Spinal cord (tissue), 9 donors: ENCODE measurements at regions not wholly inside any gene's neighbourhood (a gene's known extent, or its start where the extent isn't known, plus 50 kb on each side); places are given as distances from the start of the nearest gene placed in this dataset.

Experiments used
- DNase-seq, 6 donors: peaks; one replicate each; pipeline versions ENCODE4 v3.0.0 to v3.0.0-alpha.2; 2013 to 2015; ENCODE audit warnings: low spot score in 6 of 6, low read depth in 4 of 6
- H3K27ac ChIP-seq: one replicate; pipeline ENCODE4 v1.5.1; 2013; ENCODE audit warnings: low read depth, low read length, control low read depth
- H3K27me3 ChIP-seq: one replicate; pipeline ENCODE4 v1.6.1; 2013; ENCODE audit warnings: low read length; ENCODE audit not compliant: control insufficient read depth, insufficient read depth
- H3K36me3 ChIP-seq: one replicate; pipeline ENCODE4 v1.6.1; 2013; ENCODE audit warnings: low read length; ENCODE audit not compliant: control insufficient read depth, insufficient read depth
- H3K4me1 ChIP-seq: one replicate; pipeline ENCODE4 v1.6.1; 2013; ENCODE audit warnings: low read length; ENCODE audit not compliant: control insufficient read depth, insufficient read depth
- H3K4me3 ChIP-seq: one replicate; pipeline ENCODE4 v1.5.1; 2013; ENCODE audit warnings: low read depth, low read length, control low read depth
- H3K9me3 ChIP-seq: one replicate; pipeline ENCODE4 v1.6.1; 2013; ENCODE audit warnings: low read length; ENCODE audit not compliant: control insufficient read depth, insufficient read depth
- WGBS: methylation state at CpG from one replicate; pipeline ENCODE4 v1.1.5; 2013; ENCODE audit warnings: missing lambda C conversion rate; ENCODE audit not compliant: insufficient coverage; 5-methylcytosine and 5-hydroxymethylcytosine counted together
- donor health status: healthy.

DNA sequence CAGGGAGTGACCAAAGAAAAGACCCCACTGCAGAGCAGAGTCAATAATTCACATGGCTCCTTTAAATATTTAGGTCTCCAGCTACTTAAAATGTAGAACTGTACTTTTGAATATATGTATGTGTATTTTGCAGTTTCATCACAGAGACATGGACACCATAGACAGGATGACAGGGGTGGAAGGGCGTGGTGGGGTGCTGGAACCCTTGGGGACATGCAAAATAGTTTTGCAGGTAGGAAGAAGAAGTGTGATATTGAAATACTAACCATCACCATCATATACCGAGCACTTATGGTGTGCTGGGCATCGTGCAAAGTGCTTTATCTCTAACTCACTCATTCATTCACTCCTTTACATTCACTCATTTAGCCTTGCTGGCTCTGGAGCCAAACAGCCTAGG is 72.5 kb upstream of the IGSF21 start:
- H3K4me3 ChIP-seq, result no peak overlapping the region
- H3K9me3 ChIP-seq, result no peaks in the 10 kb centered on the region
- 85% methylated on average over 2 of the region's 3 CpGs for WGBS
- no peak for DNase-seq
- peaks cover 4% of the 10 kb centered on the region for H3K4me1 ChIP-seq
- H3K27ac ChIP-seq, result no peak overlapping the region
- no peaks in the 10 kb centered on the region for H3K27me3 ChIP-seq
- H3K36me3 ChIP-seq, result no peaks in the 10 kb centered on the region

DNA sequence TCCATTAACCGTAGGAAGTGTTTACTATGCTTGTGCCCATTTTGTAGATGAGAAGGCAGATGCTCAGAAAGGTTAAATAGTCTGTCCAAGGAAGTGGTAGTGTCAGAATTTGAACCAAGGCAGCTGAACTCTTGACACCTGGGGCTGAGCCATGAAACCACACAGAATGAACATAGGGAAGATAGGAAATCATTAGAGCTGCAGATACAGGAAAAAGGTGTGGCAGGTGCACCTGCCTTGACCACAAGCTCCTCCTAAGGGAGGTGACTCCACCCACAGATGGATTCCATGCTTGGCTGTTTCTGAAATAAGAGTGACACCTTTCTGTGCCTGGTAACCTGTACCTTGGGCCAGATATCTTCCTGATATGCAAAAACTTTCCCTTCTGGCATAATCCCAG is 69.9 kb upstream of the IGSF21 start:
- no peak for DNase-seq
- Histone ChIP-seq H3K27ac (no peak overlapping the region), H3K36me3 (no peaks in the 10 kb centered on the region), H3K9me3 (no peaks in the 10 kb centered on the region), H3K4me3 (no peak overlapping the region), H3K27me3 (no peaks in the 10 kb centered on the region), H3K4me1 (peaks cover under 1% of the 10 kb centered on the region)
- WGBS, result 100% methylated on average over 1 of the region's 1 CpG

DNA sequence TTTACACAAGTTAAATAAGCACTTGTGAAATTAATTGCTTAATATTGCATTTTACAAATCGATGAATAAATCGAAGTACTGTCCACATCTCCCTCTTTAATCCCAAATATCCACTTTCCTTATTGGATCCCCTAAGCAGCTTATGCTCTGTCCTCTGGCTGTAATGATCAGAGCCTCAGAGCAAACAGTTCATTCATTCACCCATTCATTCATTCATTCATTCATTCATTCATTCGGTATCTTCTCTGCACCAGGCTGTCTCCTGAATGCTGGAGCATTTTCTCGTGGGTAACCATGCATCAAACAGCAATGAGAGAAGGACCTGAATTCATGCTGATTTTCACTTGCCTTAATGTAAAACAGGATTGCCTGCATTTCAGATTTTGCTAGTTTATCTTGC is 69.5 kb upstream of the IGSF21 start:
- no peaks in the 10 kb centered on the region for H3K36me3 ChIP-seq
- 87% methylated on average over 4 of the region's 4 CpGs for WGBS

DNA sequence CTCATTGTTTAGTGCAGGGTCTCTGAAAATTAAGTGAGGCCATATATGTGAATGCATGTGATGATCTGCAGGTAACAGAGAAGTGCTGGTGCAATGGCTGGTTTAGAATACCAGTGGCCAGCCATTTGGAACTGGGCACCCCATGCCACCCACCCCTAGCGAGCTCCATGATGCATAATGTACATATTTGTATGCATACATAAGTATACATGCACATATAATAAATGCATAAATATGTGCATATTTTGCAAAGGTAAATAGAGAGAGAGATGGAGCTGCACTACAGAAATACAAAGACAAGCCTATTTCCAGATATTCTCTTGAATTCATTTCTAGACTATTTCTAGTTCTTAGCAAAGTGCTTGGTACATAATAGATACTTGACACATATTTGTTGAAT is 68.5 kb upstream of the IGSF21 start:
- WGBS, result no CpG with 5 or more reads among the region's 1 CpG
- Histone ChIP-seq H3K27me3 (no peaks in the 10 kb centered on the region), H3K4me3 (no peak overlapping the region)

More for the DNA sequence above, 69.5 kb upstream of the IGSF21 start:
- Histone ChIP-seq H3K27me3 (no peaks in the 10 kb centered on the region), H3K4me1 (no peaks in the 10 kb centered on the region), H3K4me3 (no peak overlapping the region), H3K9me3 (no peaks in the 10 kb centered on the region), H3K27ac (no peak overlapping the region)
- DNase-seq, result no peak

DNA sequence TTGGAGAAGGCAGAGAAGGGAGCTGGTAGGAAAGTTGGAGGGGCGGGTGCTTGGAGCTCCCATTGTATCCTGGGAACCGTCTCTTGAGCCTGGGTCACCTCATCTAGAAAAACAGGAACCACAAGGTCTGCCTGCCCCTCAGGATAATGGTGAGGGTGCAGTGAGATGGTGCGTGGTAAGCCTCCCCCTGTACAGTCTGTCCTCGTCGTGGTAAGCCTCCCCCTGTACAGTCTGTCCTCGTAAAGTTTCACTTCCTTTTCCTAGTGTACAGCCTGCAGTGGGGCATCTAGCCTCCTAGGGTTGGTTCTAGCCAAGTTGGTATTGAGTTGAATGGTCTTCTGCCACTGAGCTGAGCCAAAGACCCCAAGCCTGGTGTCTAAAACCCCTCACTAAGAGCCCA is 66.5 kb upstream of the IGSF21 start:
- Histone ChIP-seq H3K27me3 (no peaks in the 10 kb centered on the region), H3K36me3 (no peaks in the 10 kb centered on the region), H3K9me3 (no peaks in the 10 kb centered on the region), H3K4me3 (no peak overlapping the region), H3K27ac (no peak overlapping the region), H3K4me1 (no peaks in the 10 kb centered on the region)
- WGBS, result 83% methylated on average over 2 of the region's 6 CpGs
- no peak for DNase-seq

More for the DNA sequence above, 68.5 kb upstream of the IGSF21 start:
- H3K36me3 ChIP-seq, result no peaks in the 10 kb centered on the region
- H3K27ac ChIP-seq, result no peak overlapping the region
- no peak for DNase-seq
- H3K9me3 ChIP-seq, result no peaks in the 10 kb centered on the region
- no peaks in the 10 kb centered on the region for H3K4me1 ChIP-seq

DNA sequence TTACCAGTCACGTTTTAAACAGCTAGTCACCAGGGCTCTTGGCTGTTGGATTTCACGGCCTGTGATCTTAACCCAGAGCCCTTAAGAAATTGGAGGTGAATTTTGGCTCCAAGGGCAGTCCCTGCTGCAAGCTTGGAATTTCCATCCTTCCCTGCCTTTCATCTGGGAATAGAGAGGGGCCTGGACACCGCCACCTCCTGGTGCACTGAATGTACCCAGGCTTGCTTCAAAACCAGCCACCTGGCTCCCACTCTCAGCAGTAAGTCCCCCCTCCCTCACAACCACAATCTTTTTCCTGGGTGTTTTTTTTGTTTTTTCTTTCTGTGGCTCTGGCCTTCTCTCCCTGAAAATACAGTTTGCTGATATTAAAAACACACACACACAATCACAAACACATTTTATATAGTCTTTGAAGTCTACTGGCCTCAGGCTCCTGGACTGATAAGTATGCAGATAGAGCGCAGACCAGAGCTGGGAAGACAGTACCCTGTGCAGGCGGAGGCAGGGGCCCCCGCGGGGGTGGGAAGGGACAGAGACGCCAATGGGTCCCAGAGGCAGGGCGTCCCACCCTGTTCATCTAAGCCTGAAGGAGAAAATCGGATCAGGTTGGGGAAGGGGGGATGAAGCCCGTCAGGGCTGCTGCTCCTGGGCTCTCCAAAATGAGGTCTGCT is 65.8 kb upstream of the IGSF21 start:
- H3K4me3 ChIP-seq, result no peak overlapping the region
- DNase-seq, result no peak
- no peaks in the 10 kb centered on the region for H3K27me3 ChIP-seq
- H3K36me3 ChIP-seq, result no peaks in the 10 kb centered on the region
- H3K4me1 ChIP-seq, result no peaks in the 10 kb centered on the region
- WGBS, result 68% methylated on average over 8 of the region's 11 CpGs
- H3K9me3 ChIP-seq, result no peaks in the 10 kb centered on the region
- H3K27ac ChIP-seq, result no peak overlapping the region

DNA sequence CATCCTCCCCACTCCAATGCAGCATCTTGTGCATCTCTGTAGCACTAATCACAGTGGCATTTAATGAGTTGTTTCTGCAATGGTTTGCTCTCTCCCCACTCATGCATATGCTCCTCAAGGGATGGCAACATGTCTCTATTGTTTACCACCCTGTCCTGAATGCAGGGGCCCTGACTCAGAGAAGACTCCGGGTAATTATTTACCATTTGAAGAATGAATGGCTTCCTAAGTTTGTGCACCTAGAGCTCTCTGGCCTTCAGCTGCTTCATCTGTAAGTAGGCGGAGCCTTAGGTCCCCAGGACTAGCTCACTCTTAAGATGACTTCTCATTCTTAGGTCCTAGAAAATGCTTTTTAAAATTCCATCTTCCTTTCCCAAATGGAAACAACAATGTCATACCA is 63.7 kb upstream of the IGSF21 start:
- no peak overlapping the region for H3K4me3 ChIP-seq
- H3K4me1 ChIP-seq, result no peaks in the 10 kb centered on the region
- DNase-seq, result no peak
- no peaks in the 10 kb centered on the region for H3K36me3 ChIP-seq
- no peaks in the 10 kb centered on the region for H3K27me3 ChIP-seq
- WGBS, result 60% methylated on average over 2 of the region's 2 CpGs
- no peaks in the 10 kb centered on the region for H3K9me3 ChIP-seq
- no peak overlapping the region for H3K27ac ChIP-seq

DNA sequence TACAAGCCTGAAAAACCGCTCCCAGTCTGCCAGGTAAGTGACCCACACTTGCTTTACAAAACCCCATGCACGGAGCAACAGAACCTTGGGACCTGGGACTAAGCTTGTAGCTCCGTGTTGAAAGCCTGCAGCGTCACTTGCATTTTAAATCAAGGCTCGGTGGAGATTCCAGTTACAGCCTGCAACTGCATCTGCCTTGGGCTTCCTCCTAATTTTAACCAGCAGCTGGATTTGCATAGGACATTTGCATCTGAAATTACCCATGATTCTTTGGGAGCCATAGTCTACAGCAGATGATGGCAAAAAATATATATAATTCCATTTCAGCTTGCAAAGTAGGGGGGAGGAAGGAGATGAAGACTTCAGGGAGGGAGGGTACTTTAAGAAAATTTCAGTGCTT is 62.4 kb upstream of the IGSF21 start:
- H3K36me3 ChIP-seq, result no peaks in the 10 kb centered on the region
- no peak overlapping the region for H3K27ac ChIP-seq
- DNase-seq, result peak in 1 of 6 donors; percentile 42
- no peaks in the 10 kb centered on the region for H3K27me3 ChIP-seq
- whole genome bisulfite sequencing, result 46% methylated on average over 5 of the region's 5 CpGs
- H3K4me3 ChIP-seq, result no peak overlapping the region
- H3K4me1 ChIP-seq, result no peaks in the 10 kb centered on the region
- H3K9me3 ChIP-seq, result no peaks in the 10 kb centered on the region

DNA sequence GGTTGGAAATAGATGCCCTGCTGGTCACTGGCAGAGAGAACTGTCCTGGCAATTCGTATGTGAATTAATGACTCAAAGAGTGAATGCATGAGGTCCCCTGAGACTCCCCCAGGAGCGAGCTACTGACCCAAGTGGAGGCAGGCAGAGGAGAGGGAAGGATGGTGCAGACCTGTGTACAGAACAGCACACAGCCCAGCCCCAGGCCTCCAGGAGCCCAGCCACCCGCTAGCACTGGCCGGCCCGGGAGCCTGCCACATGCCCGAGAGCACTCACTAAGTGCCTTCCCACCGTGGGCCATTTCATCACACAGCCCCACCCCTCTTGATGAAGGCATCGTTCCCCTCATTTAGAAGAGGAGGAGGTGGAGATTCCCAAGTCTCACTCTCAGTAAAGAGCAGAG is 62.0 kb upstream of the IGSF21 start:
- WGBS, result 48% methylated on average over 2 of the region's 8 CpGs
- no peaks in the 10 kb centered on the region for H3K36me3 ChIP-seq
- no peak overlapping the region for H3K27ac ChIP-seq
- no peaks in the 10 kb centered on the region for H3K9me3 ChIP-seq
- H3K27me3 ChIP-seq, result no peaks in the 10 kb centered on the region
- H3K4me1 ChIP-seq, result no peaks in the 10 kb centered on the region
- DNase-seq, result no peak
- H3K4me3 ChIP-seq, result no peak overlapping the region

DNA sequence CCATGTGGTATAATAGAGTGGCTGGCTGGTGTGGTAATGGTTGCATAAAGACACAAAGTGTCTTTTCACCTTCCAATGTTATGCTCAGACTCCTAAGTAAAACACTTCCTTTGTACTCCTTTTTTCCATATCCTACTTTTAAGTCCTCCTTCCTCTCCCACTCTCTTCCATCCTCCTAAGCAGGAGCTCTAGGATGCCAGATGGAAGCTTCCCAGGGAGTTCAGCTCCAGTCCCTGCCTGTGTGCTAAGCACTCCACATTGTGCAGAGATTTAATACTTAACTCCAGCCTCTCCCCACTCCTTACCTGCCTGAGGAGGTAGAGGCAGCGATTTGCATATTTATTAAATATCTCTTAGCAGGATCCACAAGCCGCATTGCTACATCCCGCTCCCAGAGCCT is 60.5 kb upstream of the IGSF21 start:
- Histone ChIP-seq H3K27me3 (no peaks in the 10 kb centered on the region), H3K4me1 (no peaks in the 10 kb centered on the region), H3K9me3 (no peaks in the 10 kb centered on the region), H3K36me3 (no peaks in the 10 kb centered on the region), H3K4me3 (no peak overlapping the region), H3K27ac (no peak overlapping the region)
- peak in 1 of 6 donors; percentile 69 for DNase-seq
- 82% methylated on average over 3 of the region's 3 CpGs for WGBS
